ENCODE measurements at regions not wholly inside any gene's neighbourhood (a gene's known extent, or its start where the extent isn't known, plus 50 kb on each side); places are given as distances from the start of the nearest gene placed in this dataset.
"Not testable (repeated sequence)": the region's sequence is repeated elsewhere in the genome, so short reads cannot be mapped to it uniquely, and the experiment has no call there.

DNA sequence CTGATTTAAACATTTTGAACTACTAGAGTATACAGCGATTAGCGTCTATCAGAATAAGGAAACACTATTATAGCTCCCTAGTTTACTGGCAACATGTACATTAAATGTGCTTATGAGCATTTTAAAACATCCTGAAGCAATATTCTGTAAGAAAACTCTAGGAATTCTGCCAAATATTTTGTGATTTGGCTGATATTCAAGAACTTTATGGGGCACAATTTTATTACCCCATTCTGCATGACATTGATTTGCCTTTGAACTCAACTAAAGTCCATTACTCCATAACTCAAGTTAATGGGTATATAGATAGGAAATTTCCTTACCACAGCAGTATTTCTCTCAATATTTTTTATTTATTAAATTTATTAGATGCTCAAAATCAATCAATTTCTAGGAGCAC lies 369.9 kb upstream of the KCND2 start:
- no peak overlapping the region for H3K4me3 ChIP-seq (ENCODE audit: control insufficient read depth, low read depth, low read length)
- no peak for DNase-seq (ENCODE audit: low read depth)
- TF ChIP-seq CTCF (conservative IDR thresholded peaks at IDR 0.05; ENCODE audit: control insufficient read depth, insufficient read depth, low read depth, low read length), result no peak

- no peak overlapping the region for H3K4me3 ChIP-seq (ENCODE audit: control insufficient read depth, low read depth, low read length)
- DNase-seq (ENCODE audit: low read depth), result no peak
- no peak for TF ChIP-seq CTCF (conservative IDR thresholded peaks at IDR 0.05; ENCODE audit: control insufficient read depth, insufficient read depth, low read depth, low read length)
Measured at GRCh38 chr7:119905495-119905894, 367.5 kb upstream of the KCND2 start.

- no peak overlapping the region for H3K4me3 ChIP-seq (ENCODE audit: control insufficient read depth, low read depth, low read length)
- no peak for DNase-seq (ENCODE audit: low read depth)
- no peak for TF ChIP-seq CTCF (conservative IDR thresholded peaks at IDR 0.05; ENCODE audit: control insufficient read depth, insufficient read depth, low read depth, low read length)
Measured at GRCh38 chr7:119908948-119909347, 364.0 kb upstream of the KCND2 start.

DNA sequence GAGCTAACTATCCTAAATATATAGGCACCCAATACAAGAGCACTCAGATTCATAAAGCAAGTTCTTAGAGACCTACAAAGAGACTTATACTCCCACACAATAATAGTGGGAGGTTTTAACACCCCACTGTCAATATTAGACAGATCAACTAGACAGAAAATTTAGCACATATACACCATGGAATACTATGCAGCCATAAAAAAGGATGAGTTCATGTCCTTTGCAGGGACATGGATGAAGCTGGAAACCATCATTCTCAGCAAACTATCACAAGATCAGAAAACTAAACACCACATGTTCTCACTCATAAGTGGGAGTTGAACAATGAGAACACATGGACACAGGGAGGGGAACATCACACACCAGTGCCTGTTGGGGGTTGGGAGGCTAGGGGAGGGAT lies 358.9 kb upstream of the KCND2 start:
- DNase-seq (ENCODE audit: low read depth); H3K4me3 ChIP-seq (ENCODE audit: control insufficient read depth, low read depth, low read length): not testable (repeated sequence)

DNA sequence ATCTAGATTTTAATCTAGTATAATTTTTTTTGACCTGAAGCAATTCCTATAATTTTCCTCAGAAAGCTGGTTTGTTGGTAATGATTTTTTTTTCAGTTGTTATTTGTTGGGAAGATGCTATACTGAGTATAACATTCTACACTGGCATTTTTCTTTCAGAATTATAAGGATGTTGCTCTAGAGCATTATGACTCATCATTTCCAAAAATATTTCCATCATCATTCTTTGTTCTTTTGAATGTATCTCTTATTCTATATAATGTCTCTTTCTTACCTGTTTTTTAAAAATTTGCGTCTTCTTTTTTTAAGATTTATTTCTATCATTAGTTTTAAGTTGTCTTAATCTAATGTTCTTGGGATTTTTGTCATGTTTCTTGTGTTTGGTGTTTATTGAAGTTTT lies 356.5 kb upstream of the KCND2 start:
- no peak for DNase-seq (ENCODE audit: low read depth)
- no peak for TF ChIP-seq CTCF (conservative IDR thresholded peaks at IDR 0.05; ENCODE audit: control insufficient read depth, insufficient read depth, low read depth, low read length)
- H3K4me3 ChIP-seq (ENCODE audit: control insufficient read depth, low read depth, low read length), result no peak overlapping the region

GRCh38 chr7:119918185-119918584 lies 354.8 kb upstream of the KCND2 start:
- H3K4me3 ChIP-seq (ENCODE audit: control insufficient read depth, low read depth, low read length), result no peak overlapping the region
- TF ChIP-seq CTCF (conservative IDR thresholded peaks at IDR 0.05; ENCODE audit: control insufficient read depth, insufficient read depth, low read depth, low read length), result no peak
- DNase-seq (ENCODE audit: low read depth), result no peak

- DNase-seq (ENCODE audit: low read depth), result no peak
- TF ChIP-seq CTCF (conservative IDR thresholded peaks at IDR 0.05; ENCODE audit: control insufficient read depth, insufficient read depth, low read depth, low read length), result no peak
- no peak overlapping the region for H3K4me3 ChIP-seq (ENCODE audit: control insufficient read depth, low read depth, low read length)
Measured at GRCh38 chr7:119919986-119920385, 353.0 kb upstream of the KCND2 start.

Data from fibroblast of mammary gland (primary cell).